GM21786 (cell line): ENCODE measurements at regions not wholly inside any gene's neighbourhood (a gene's known extent, or its start where the extent isn't known, plus 50 kb on each side); places are given as distances from the start of the nearest gene placed in this dataset.

ENCODE experiments used
- ATAC-seq: cut with Tn5 transposase; IDR thresholded peaks from one replicate; pipeline ENCODE4 v1.9.1; 2021; ENCODE audit not compliant: unreplicated experiment

DNA sequence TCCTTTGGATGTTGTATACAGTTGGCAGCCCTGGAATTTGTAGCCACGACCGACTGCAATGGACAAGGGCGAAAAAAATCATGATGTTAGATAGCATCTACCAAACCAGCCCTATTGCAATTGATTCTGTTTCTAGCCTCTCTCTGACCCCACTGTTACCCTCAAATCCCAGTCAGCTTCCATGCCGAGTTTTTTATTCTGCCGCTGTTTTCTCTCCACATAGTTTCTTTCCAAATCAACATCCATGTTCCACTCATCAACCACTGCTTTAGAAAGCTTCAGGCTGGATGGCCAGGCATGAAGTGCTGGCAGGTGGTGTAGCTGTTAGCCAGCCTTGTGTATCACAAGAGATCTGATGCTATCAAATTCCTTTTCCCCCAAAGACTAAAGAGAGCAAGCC lies 272.8 kb downstream of the FIGN start:
- ATAC-seq = no peak

DNA sequence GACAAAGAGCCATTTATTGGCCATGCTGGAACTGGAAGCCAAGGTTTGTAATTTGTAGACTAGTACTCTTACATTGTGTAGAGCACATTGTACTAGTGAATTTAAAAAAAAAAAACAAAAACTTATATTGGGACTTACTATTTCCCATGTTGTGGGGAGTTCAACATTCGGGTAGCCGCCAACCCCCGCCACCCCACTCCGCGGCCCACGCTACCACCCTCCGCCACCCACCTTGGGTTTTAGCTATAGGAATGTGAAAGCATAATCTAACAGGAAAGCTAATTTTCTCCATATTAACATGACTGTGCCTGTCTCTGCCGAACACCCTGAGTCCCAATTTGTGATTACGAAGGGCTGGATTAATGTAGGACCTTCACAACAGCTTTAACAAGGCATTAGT lies 275.8 kb downstream of the FIGN start:
- no peak for ATAC-seq

DNA sequence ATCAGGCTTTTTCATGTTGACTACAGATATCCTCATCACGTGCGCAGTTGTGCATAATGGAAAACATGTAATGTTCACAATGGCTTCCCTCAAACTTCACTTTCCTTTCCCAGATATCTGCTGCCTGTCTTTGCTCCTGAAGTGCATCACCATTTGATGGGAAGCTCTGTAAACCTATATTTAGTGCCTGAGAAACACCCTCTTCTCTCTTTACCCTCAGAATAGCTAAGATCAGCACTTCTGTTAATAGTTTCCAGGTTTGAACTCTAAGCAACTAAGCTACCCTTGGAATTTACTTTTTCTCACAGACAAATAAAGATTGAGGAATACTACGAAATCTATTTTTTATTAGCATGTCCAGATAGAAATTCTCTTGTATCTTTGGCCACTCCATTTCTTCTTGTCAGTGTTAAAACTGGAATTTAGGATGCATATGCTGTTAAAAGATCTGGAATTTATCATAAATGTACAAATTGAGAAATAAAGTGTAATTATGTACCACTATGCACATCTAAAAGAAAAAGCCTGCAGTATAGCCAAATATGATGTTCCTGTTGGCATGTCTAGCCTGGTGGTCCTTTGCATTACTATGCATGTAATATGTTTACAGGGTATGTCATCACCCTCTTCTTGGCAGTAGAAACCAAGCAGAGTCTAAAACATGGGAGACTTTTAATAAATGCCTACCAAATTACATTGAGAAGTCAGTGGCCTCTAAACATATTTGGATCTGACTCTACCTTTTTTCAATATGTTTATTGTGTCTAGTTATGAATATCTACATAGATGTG lies 278.7 kb downstream of the FIGN start:
- ATAC-seq = no peak

DNA sequence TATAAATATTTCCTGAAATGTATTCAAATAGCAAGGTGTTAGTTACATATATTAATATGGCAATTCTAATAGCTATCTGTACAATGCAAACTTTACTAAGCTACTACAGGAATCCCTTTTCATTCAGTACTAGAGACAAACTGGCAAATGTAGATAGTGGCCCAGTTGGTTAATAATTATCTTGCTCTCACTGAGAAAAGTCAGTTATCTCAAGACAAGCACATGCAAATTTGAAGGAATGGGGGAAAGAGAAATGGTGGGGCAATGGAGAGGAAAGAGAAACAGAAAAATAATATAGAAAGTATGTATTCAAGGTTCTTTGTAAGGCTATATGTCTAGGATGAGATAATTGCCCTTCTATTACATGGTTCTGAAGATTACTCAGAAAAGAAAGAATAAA lies 280.0 kb downstream of the FIGN start:
- ATAC-seq = peak; percentile 98

DNA sequence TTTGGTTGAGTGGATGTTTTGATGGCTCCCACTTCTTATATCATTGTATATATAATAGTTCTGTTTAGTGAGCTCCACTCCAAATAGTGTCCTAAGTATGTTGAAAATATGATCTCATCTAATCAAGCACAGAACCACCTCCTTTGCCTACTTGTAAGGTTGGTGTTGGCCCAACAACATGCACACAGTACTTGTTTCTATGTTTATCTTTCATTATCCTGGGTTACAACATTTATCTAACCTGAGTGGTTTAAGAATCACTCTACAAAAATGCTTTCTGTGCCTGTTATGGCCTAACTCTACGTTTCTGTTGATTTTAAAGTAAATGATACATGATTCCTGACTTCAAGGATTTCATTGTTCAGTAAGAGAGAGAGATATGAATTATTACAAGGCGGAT lies 281.9 kb downstream of the FIGN start:
- ATAC-seq = no peak

DNA sequence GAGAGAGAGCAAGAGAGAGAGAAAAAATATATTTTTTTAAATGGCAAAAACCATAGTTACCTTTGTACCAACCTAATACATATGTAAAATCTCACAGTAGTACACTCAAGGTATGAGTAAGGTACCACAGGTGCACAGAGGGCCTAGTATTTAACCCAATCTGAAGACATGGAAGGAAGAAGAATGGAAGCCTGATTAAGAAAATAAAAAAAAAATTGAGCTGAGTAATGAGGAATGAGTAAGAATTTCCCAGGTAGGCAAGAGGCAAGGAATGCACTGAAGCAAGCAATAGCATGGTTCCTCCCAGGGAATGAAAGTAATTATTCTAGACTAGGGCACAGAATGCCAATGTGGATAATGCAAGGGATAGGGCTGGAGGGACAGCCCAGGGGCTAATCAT lies 294.2 kb downstream of the FIGN start:
- no peak for ATAC-seq

DNA sequence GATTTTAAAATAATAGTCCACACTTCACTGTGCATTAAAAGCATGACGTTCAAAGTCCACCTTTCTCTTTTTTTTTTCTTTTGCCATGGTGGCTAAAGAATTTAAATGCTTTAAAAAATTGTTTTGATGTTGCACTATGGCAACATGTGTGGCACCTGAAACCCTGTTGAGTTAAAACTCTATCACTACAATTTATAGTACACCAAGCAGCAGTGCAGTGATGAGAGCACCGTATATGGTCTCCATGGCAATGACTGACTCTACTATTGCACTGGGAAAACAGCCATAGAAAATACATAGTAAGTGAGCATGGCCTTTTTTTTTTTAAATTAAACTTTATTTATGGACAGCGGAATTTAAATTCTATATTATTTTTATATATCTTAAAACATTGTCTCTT lies 298.8 kb downstream of the FIGN start:
- no peak for ATAC-seq

DNA sequence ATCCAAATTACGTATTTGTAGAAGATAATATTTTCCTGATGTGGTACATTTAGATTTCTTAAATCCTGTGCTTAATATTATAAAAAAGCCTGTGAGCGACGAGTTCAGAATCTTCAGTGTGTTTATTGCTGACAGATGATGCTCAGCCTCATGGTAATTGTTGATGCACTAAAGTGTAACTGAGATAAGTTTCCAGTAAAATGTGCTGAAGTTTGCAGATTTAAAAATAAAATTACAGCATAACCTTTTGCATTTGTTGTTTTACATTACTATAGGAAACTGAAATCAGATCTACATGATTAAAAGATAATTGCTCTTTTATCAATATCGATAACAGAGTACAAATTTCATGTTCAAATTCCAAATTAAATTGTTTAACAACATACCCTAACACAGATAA lies 307.6 kb downstream of the FIGN start:
- no peak for ATAC-seq

DNA sequence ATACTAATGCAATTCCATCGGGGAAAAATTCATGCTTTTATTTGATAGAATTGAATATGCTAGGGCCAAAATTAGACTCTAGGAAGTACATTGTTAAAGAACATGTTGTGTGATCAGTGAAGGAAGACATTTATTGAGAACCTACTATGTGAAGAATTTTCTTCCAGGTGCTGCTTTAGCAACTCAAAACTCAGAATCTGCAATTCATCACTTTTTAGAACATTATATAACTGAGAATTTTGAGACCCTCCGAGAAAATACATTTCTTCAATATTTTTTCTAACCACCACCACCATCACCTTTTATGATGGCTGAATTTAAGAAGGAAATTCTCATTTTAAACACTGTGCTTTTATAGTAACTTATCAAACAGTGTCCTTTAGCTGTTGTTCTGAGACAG lies 315.2 kb downstream of the FIGN start:
- no peak for ATAC-seq

DNA sequence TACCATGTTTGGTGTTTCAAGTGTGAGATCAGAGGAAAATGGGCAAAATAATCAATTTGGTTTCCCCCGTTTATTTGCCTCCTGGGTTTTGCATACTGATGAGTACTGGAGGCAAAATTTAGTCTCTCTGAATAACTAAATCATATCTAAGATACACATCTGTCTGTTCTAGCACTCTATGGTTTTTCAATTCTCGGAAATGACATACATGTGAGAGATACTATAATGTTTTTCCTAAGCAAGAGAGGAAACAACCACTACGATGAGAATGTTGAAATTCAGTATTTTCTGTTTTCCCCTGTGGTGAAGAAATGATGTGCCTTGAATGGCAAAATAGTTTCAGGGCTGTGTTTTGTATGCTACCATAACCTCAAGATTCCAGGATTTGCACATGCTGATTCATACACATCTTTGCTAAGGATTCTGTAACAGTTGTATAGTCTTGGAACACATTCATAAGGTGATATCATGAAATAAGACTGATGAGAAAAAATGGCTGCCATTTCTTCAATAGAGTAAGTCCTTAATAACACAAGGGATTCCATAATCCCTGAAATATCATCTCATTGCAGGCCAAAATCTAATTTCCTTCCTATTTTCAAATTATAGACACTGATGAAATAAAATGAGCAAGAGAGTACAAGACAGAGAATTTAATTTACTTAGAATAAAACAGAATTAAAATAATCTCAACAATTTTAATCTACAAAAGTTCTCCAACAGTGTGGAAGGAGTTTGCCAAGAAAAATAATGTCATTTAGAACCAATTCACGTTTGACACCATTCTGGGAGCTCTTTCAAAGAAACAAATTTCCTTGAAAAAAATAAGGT lies 316.6 kb downstream of the FIGN start:
- no peak for ATAC-seq

DNA sequence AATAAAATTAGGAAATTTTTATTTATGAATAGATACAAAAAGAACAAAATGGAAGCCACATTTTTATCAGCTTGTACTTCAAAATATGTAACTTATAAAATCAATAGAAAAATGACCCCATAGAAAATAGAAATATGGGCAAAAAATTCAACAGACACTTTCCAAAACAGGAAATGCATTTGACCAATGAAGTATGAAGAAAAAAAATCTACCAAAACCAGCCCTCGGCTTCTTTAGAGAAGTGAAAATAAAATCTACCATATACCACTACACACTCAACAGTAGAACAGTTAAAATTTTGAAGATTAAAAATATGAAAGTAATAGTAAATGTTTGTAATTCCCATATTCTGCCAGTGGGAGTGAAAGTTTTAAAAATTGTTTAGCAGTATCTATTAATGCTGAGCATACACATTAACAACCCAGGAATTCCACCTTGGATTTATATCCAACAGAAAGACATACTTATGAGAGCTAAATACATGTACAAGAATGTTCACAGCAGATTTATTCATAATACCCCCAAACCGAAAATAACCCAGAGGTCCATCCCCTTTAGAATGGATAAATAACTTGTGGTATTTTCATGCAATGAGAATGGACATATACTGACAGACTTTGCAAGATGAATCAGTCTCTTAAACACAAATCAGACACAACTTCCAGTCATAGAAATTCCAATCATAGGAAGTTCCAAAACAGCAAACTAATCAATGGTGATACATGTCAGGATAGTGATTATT lies 318.0 kb downstream of the FIGN start:
- peak; percentile 98 for ATAC-seq

DNA sequence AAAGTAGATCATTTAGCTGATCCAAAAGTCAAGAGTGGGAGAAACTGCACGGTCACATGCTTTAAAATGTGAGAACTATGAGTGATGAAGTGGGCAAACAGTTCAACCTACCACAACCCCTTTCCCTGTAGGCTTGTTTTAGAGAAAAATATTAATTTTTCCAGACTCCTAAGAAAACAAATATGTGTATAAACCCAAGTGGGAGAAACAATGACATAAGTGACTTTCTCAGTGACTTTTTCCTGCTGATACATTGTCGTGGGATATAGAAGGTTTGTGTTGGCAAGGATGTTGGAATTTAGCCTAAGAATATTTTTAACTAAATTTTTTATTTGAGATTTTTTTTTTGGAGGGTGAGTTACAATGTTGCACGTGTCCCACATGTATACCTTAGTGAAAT lies 321.7 kb downstream of the FIGN start:
- ATAC-seq = no peak

DNA sequence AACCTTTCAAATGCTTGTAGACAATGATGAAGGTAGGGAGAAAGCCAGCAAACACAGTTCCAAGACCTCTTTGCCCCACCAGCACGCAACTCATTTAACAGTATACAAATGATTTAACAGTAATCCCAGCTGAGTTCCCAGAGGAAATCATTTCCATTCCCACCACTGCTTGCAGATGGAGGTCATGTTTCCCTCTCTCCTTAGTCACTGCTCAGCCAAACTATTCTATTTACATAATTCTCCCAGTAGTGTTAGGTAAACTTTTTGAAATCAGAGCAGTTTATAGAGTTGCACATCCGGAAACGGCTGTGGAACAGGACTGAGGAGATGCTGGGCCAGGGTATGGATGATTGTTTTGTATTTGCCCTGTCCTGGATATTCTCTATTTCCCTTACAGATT lies 328.5 kb downstream of the FIGN start:
- ATAC-seq = no peak

DNA sequence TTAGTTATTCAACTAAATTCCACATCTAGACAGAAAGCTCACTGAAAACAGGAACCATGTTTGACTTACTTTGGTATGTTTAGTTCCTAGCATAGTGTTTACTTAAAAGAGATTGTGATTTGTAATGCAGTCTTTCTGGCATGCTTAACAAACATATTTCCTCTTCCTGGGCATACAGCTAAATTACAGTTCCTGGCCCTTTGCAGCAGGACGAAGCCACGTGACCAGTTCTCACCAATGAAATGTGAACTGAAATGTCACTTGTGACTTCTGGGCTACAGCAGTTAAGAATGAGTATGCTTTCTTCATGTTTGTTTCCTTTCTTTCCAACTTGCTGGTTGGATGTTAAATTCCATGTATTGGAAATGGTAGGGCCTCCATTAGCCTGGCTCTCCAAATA lies 330.5 kb downstream of the FIGN start:
- ATAC-seq = no peak

DNA sequence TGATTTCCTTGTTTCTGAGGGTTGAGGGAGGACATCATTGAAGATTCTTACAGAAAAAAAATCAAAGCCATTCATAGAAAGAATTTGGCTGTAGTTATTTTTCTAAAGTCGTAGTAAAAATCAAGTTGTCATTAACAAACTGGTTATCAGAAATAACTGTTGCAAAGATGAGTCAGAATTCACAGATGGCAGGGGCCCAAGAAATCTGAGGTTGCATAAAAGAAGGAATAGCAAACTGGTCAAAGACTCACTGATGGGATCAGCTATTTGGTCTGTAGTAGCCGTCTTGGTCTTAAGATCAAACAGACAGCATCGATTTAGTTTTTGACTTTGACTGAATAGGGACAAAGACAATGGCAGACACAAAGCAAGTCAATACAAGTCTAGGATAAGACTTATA lies 334.3 kb downstream of the FIGN start:
- ATAC-seq = no peak

DNA sequence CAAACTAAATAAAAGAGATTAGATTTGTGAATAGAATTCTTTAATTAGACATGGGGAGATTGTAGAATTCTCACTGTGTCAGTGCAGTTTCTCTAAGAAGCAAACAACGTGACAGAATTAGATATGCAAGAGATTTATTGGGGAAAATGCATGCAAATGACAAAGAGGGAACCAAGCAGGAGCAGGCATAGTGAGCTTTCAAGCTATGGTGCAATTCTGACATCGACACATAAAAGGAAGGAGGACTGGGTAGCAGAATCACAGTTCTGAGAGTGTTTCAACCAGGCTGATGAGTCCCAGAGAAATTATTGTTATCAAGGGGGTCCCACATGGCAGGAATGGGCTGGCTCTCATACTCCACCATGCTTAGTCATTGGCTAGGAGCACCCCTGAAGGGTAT lies 338.4 kb downstream of the FIGN start:
- no peak for ATAC-seq

DNA sequence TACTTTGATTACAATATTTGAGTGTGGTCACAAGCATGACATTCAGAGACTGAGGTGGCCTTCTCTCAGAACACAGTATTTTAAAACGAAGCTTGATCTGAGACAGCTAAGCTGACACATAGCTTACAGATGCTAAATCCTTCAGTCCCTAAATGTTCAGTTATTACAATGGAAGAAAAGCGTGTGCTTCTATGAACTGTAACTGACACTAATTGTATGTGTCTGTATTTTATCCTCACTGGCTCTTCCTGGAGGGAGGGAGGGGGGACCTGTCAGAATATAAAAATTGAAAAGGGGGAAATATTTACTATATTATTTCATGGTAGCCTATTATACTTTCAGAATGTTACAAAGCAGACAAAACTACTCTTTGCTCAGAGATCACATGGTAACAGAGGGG lies 340.2 kb downstream of the FIGN start:
- ATAC-seq = no peak

DNA sequence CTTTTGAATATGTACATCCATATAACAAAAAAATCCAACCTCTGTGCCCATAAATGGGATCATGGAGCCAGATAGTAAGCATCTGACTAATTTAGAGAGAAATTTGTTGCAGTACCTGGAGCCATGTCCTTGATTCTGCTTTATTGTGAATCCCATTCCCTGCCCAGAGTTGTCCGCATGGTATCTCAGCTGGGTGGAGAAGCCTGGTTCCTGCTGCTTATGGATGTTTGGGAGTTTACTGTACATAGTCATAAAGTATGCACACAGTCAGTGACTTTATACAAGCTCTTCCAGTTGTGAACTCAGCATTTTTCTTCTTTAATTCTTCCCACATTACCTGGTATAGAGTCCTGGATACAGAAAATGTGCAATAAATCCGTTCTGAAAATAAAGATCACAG lies 346.0 kb downstream of the FIGN start:
- no peak for ATAC-seq

DNA sequence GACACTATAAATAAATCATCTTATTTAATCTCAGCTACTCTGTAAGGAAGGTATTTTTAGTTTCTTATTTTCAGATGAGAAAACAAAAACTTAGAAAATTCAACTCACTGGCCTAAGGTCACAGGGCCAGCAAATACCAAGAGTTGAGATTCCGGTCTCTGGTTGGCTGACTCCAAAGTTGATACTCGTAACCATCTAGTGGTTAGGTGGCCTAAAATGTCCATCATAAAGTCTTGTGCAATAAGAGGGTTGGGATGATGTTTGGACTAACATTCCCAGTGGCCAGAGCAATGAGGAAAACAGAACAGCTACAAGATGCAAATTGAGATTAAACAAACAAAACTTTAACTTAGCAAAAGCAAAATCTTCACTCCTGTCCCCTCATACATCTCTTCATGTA lies 360.3 kb downstream of the FIGN start:
- ATAC-seq = no peak

DNA sequence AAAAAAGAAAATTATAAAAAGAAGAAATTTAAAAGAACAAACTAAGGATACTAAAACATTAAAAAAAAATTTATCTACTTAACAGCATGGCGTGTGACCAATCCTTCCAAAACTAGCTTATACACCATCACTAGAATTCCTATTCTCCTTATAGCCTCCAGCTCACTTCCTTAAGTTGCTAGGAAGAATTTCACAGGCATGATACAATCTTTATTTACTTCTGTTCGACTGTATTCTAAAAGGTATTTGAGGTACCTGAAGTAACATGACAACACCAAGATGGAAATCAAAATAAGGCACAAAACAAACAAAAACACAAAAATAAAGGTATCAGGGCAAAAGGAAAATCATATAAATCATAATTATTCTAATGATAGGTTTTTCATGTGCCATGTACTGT lies 360.7 kb downstream of the FIGN start:
- ATAC-seq = no peak

DNA sequence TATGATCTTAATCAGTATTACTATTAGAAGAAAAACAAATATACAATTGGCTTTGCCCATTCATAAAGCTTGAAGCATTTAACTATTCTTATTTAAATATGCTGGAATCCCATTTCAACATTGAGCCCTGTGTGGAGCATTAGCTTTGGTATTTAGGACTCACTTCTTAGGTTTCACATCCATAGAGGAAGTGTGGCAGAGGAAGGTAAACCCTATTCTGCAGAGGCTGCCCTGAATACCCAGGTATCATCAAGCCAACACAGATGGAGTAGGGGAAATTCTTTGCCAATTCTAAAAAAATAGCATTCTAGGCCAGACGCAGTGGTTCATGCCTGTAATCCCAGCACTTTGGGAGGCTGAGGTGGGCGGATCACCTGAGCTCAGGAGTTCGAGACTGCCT lies 361.5 kb downstream of the FIGN start:
- ATAC-seq = no peak

DNA sequence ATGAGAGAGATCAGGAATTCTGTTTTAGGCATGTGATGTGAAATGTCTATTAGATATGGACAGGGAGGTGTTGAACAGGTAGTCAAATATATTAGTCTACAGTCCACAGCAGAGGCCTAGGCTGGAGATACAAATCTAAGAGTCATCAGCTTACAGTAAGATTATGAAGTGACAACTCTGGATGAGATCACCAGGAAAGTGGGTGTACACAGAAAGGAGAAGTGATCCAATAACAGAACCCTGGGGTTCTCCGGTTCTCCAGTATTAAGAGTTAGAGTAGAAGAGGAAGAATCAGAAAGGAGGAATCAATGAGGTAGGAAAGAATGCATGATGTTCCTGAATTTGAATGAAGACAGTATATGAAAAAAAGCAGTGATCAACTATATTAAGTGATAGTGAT lies 362.3 kb downstream of the FIGN start:
- ATAC-seq = peak; percentile 47
